ENCODE measurements at regions not wholly inside any gene's neighbourhood (a gene's known extent, or its start where the extent isn't known, plus 50 kb on each side); places are given as distances from the start of the nearest gene placed in this dataset.

- no peak for TF ChIP-seq CTCF (IDR thresholded peaks at IDR 0.05; ENCODE audit: extremely low read depth, insufficient read depth, missing control alignments)
- in situ Hi-C loops (cut with MboI; ENCODE audit: low pct_unique_long_range_greater_than_20kb, low sequenced_read_pairs, unreplicated experiment), result no loop called here
- DNase-seq (ENCODE audit: low spot score), result no peak
Observed at GRCh38 chr2:228681426-228681825, 499.9 kb upstream of the SPHKAP start.

- TF ChIP-seq CTCF (IDR thresholded peaks at IDR 0.05; ENCODE audit: extremely low read depth, insufficient read depth, missing control alignments), result no peak
- DNase-seq (ENCODE audit: low spot score), result no peak
- in situ Hi-C loops (cut with MboI; ENCODE audit: low pct_unique_long_range_greater_than_20kb, low sequenced_read_pairs, unreplicated experiment), result no loop called here
Observed at GRCh38 chr2:228678110-228678509, 496.6 kb upstream of the SPHKAP start.

GRCh38 chr2:228675646-228676045, 494.2 kb upstream of the SPHKAP start:
- in situ Hi-C loops (cut with MboI; ENCODE audit: low pct_unique_long_range_greater_than_20kb, low sequenced_read_pairs, unreplicated experiment), result no loop called here

DNA sequence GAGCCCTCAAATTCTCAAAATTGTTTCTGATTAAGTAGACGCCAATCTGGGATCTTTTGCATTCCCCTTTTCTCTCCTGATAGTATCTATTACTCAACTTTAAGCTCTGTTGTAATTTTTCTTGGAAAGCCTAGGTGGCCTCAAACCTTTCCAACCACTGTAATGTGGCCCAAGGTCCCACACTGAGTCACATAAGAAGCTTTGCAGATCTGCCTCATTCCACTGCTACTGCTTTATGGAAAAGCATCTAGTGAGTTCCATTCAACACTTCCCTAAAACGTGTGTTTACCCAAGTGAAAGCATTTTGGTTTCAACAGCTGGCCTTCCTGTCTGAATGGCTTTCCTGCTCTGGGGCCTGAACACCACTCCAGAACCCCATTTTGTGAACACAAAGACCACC, 493.6 kb upstream of the SPHKAP start:
- no peak for TF ChIP-seq CTCF (IDR thresholded peaks at IDR 0.05; ENCODE audit: extremely low read depth, insufficient read depth, missing control alignments)
- no peak for DNase-seq (ENCODE audit: low spot score)
- in situ Hi-C loops (cut with MboI; ENCODE audit: low pct_unique_long_range_greater_than_20kb, low sequenced_read_pairs, unreplicated experiment), result no loop called here

More at GRCh38 chr2:228675646-228676045, 494.2 kb upstream of the SPHKAP start:
- no peak for TF ChIP-seq CTCF (IDR thresholded peaks at IDR 0.05; ENCODE audit: extremely low read depth, insufficient read depth, missing control alignments)
- no peak for DNase-seq (ENCODE audit: low spot score)

GRCh38 chr2:228673876-228674554, 492.5 kb upstream of the SPHKAP start:
- DNase-seq (ENCODE audit: low spot score), result no peak
- in situ Hi-C loops (cut with MboI; ENCODE audit: low pct_unique_long_range_greater_than_20kb, low sequenced_read_pairs, unreplicated experiment), result no loop called here
- no peak for TF ChIP-seq CTCF (IDR thresholded peaks at IDR 0.05; ENCODE audit: extremely low read depth, insufficient read depth, missing control alignments)

DNA sequence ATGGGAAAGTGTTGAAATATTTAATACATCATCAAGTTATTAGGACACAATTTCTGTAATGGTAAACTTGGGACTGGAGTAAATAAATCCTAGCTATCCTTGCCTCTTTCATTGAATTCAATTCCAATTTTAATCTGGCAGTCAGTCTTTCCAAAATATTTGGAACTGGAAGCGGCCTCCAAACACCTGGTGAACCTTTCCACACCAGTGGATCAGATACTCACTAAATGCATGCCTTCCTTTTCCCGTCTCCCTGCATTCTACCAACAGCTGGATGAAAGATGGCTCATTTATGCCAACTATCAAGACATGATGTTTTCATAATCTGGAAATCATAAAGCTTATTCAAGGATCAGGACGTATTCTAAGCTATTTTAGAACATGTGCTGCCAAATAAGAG, 488.2 kb upstream of the SPHKAP start:
- DNase-seq (ENCODE audit: low spot score), result no peak
- no peak for TF ChIP-seq CTCF (IDR thresholded peaks at IDR 0.05; ENCODE audit: extremely low read depth, insufficient read depth, missing control alignments)
- in situ Hi-C loops (cut with MboI; ENCODE audit: low pct_unique_long_range_greater_than_20kb, low sequenced_read_pairs, unreplicated experiment), result no loop called here

Data from GM13977 (cell line).